Fibroblast of lung (primary cell): ENCODE measurements at regions not wholly inside any gene's neighbourhood (a gene's known extent, or its start where the extent isn't known, plus 50 kb on each side); places are given as distances from the start of the nearest gene placed in this dataset.

Experiments used
- DNase-seq, 2 donors: peaks; one replicate each; pipeline versions ENCODE4 v3.0.0 to v3.0.0-alpha.2; 2010; ENCODE audit warnings: low read depth in 2 of 2
- H2AFZ ChIP-seq: 2 replicates; pipeline ENCODE4 v1.5.1; 2012; ENCODE audit warnings: low read length, control low read depth, inconsistent platforms
- H3K27ac ChIP-seq: 2 replicates; pipeline ENCODE4 v1.5.1; 2011; ENCODE audit warnings: low read length, control low read depth; ENCODE audit not compliant: insufficient read depth
- H3K27me3 ChIP-seq: 2 replicates; pipeline ENCODE4 v1.5.1; 2011; ENCODE audit warnings: mild to moderate bottlenecking, low read length; ENCODE audit not compliant: control insufficient read depth, insufficient read depth
- H3K36me3 ChIP-seq: 2 replicates; pipeline ENCODE4 v1.5.1; 2011; ENCODE audit warnings: low read length; ENCODE audit not compliant: control insufficient read depth, insufficient read depth
- H3K4me1 ChIP-seq: 2 replicates; pipeline ENCODE4 v1.5.1; 2011; ENCODE audit warnings: low read length; ENCODE audit not compliant: control insufficient read depth, insufficient read depth; ENCODE audit errors: extremely low read depth
- H3K4me2 ChIP-seq: 2 replicates; pipeline ENCODE4 v1.5.1; 2011; ENCODE audit warnings: low read length, control low read depth; ENCODE audit not compliant: insufficient read depth; ENCODE audit errors: extremely low read depth
- H3K4me3 ChIP-seq, 4 experiments: fragments of 200-600 bp in 1 of 4; sonication (generic) in 1 of 4; replicated peaks in 1 of 4; 2 replicates each; pipeline ENCODE4 v1.5.1; 2011 to 2016; ENCODE audit warnings: low read length in 4 of 4, low read depth in 3 of 4, mild to moderate bottlenecking in 3 of 4, control low read depth in 2 of 4, inconsistent platforms in 1 of 4, mixed read lengths in 1 of 4; ENCODE audit not compliant: insufficient read depth in 1 of 4; ENCODE audit errors: control extremely low read depth in 1 of 4
- H3K79me2 ChIP-seq: 2 replicates; pipeline ENCODE4 v1.5.1; 2012; ENCODE audit warnings: mild to moderate bottlenecking, low read length, inconsistent platforms; ENCODE audit not compliant: control insufficient read depth, insufficient read depth
- H3K9ac ChIP-seq: 2 replicates; pipeline ENCODE4 v1.5.1; 2011; ENCODE audit warnings: mild to moderate bottlenecking, low read length, control low read depth; ENCODE audit not compliant: insufficient read depth
- H3K9me3 ChIP-seq: 2 replicates; pipeline ENCODE4 v1.5.1; 2012; ENCODE audit warnings: low read depth, low read length; ENCODE audit not compliant: control insufficient read depth, insufficient read depth
- H4K20me1 ChIP-seq: 2 replicates; pipeline ENCODE4 v1.5.1; 2011; ENCODE audit warnings: low read length; ENCODE audit not compliant: control insufficient read depth, insufficient read depth; ENCODE audit errors: extremely low read depth
- EZH2 ChIP-seq: IDR thresholded peaks from 2 replicates; pipeline ENCODE4 v1.5.1; 2012; ENCODE audit warnings: low read length, control low read depth, mild to moderate bottlenecking; ENCODE audit errors: missing control alignments
- TF ChIP-seq, protein P1 (sequence below), 2 donors: IDR thresholded peaks in 1 of 2; conservative IDR thresholded peaks in 1 of 2; 1 replicate in 1 of 2; 2 replicates in 1 of 2; pipeline ENCODE4 v1.5.1; 2011 to 2012; ENCODE audit warnings: low read length in 2 of 2, control low read depth in 1 of 2, inconsistent platforms in 1 of 2, low read depth in 1 of 2, mild to moderate bottlenecking in 1 of 2

- DNase-seq, result peak in 1 of 2 donors; percentile 2
- no peak overlapping the region for H3K27ac ChIP-seq
- H3K27me3 ChIP-seq, result no peaks in the 10 kb centered on the region
- no peak overlapping the region for H3K4me3 ChIP-seq
- no peaks in the 10 kb centered on the region for H3K4me1 ChIP-seq
- no peaks in the 10 kb centered on the region for H3K79me2 ChIP-seq
- H3K9ac ChIP-seq, result no peak overlapping the region
- no peaks in the 10 kb centered on the region for H4K20me1 ChIP-seq
- no peak overlapping the region for H2AFZ ChIP-seq
- H3K9me3 ChIP-seq, result no peaks in the 10 kb centered on the region
- H3K4me2 ChIP-seq, result no peak overlapping the region
- no peaks in the 10 kb centered on the region for H3K36me3 ChIP-seq
- TF ChIP-seq, protein P1, sequence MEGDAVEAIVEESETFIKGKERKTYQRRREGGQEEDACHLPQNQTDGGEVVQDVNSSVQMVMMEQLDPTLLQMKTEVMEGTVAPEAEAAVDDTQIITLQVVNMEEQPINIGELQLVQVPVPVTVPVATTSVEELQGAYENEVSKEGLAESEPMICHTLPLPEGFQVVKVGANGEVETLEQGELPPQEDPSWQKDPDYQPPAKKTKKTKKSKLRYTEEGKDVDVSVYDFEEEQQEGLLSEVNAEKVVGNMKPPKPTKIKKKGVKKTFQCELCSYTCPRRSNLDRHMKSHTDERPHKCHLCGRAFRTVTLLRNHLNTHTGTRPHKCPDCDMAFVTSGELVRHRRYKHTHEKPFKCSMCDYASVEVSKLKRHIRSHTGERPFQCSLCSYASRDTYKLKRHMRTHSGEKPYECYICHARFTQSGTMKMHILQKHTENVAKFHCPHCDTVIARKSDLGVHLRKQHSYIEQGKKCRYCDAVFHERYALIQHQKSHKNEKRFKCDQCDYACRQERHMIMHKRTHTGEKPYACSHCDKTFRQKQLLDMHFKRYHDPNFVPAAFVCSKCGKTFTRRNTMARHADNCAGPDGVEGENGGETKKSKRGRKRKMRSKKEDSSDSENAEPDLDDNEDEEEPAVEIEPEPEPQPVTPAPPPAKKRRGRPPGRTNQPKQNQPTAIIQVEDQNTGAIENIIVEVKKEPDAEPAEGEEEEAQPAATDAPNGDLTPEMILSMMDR (conservative IDR thresholded peaks at IDR 0.05 in 1 of 2, IDR thresholded peaks at IDR 0.05 in 1 of 2; ENCODE audit: low read depth in 1 of 2, low read length in 2 of 2), result no peak
These were observed 61.5 kb upstream of the GHITM start for GRCh38 chr10:84077768-84078167.

GRCh38 chr10:84078771-84079170, 60.5 kb upstream of the GHITM start:
- no peaks in the 10 kb centered on the region for H3K4me1 ChIP-seq
- no peak overlapping the region for H3K4me2 ChIP-seq
- no peaks in the 10 kb centered on the region for H3K36me3 ChIP-seq
- no peak overlapping the region for H2AFZ ChIP-seq
- no peaks in the 10 kb centered on the region for H3K9me3 ChIP-seq
- TF ChIP-seq, protein P1 (conservative IDR thresholded peaks at IDR 0.05 in 1 of 2, IDR thresholded peaks at IDR 0.05 in 1 of 2; ENCODE audit: low read depth in 1 of 2, low read length in 2 of 2), result no peak
- TF ChIP-seq EZH2, result no peak
- no peak overlapping the region for H3K27ac ChIP-seq
- H3K4me3 ChIP-seq, result no peak overlapping the region
- no peak for DNase-seq
- H4K20me1 ChIP-seq, result no peaks in the 10 kb centered on the region
- no peaks in the 10 kb centered on the region for H3K79me2 ChIP-seq
- no peaks in the 10 kb centered on the region for H3K27me3 ChIP-seq
- no peak overlapping the region for H3K9ac ChIP-seq

GRCh38 chr10:84084342-84084741, 55.0 kb upstream of the GHITM start:
- Histone ChIP-seq H3K4me2 (no peak overlapping the region), H3K27me3 (no peaks in the 10 kb centered on the region), H3K9me3 (no peaks in the 10 kb centered on the region), H2AFZ (no peak overlapping the region), H3K4me3 (no peak overlapping the region), H3K9ac (no peak overlapping the region), H4K20me1 (no peaks in the 10 kb centered on the region), H3K79me2 (no peaks in the 10 kb centered on the region), H3K27ac (no peak overlapping the region), H3K4me1 (no peaks in the 10 kb centered on the region), H3K36me3 (no peaks in the 10 kb centered on the region)
- no peak for DNase-seq
- TF ChIP-seq EZH2, result no peak
- TF ChIP-seq, protein P1 (conservative IDR thresholded peaks at IDR 0.05 in 1 of 2, IDR thresholded peaks at IDR 0.05 in 1 of 2; ENCODE audit: low read depth in 1 of 2, low read length in 2 of 2), result no peak
